Mesothelial cell of epicardium (in vitro differentiated cells): ENCODE measurements at regions not wholly inside any gene's neighbourhood (a gene's known extent, or its start where the extent isn't known, plus 50 kb on each side); places are given as distances from the start of the nearest gene placed in this dataset.

Experiments used
- DNase-seq, 2 experiments: peaks; one replicate each; pipeline ENCODE4 v3.0.0; 2021; ENCODE audit warnings: low spot score in 2 of 2; ENCODE audit not compliant: unreplicated experiment in 2 of 2
- H3K27ac Mint-ChIP-seq: 2 replicates; pipeline ENCODE4 v1.8.0; 2021; ENCODE audit warnings: mixed read lengths
- H3K27me3 Mint-ChIP-seq: 2 replicates; pipeline ENCODE4 v1.8.0; 2021; ENCODE audit warnings: low read depth, mixed read lengths
- H3K36me3 Mint-ChIP-seq: 2 replicates; pipeline ENCODE4 v1.8.0; 2021; ENCODE audit warnings: mixed read lengths
- H3K4me1 Mint-ChIP-seq: 2 replicates; pipeline ENCODE4 v1.8.0; 2021; ENCODE audit warnings: mixed read lengths
- H3K4me3 Mint-ChIP-seq: 2 replicates; pipeline ENCODE4 v1.8.0; 2021; ENCODE audit warnings: mild to moderate bottlenecking, moderate library complexity, mixed read lengths
- H3K9me3 Mint-ChIP-seq: 2 replicates; pipeline ENCODE4 v1.8.0; 2021; ENCODE audit warnings: mixed read lengths
- CTCF ChIP-seq: fragments of 200-600 bp; sonication (generic); IDR thresholded peaks from one replicate; pipeline ENCODE4 v1.5.0; 2021; ENCODE audit warnings: antibody characterized with exemption; ENCODE audit not compliant: unreplicated experiment

DNA sequence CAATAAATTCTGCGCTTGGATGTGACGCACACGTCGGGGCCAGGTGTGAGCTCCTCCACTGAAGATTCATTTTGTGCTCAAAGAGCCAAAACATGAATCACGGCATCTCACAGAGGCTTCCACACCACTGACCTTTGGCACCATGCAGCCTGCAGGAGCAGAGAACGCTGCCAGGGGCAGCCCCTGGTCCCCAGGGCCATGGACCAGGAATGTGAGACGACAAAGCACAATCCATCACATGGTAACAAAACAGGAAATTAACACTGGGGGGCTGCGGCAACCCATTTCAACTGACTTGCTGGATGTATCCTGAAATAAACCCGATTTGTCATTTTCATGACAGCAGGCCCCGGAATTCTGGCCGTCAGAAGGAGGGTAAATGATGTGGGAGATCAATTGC, 167.5 kb upstream of the IGF1R start:
- Mint-ChIP-seq H3K27me3 (no peaks in the 10 kb centered on the region), H3K9me3 (peaks cover 42% of the 10 kb centered on the region), H3K4me1 (no peaks in the 10 kb centered on the region), H3K4me3 (no peak overlapping the region), H3K27ac (no peak overlapping the region), H3K36me3 (peaks cover 7% of the 10 kb centered on the region)
- no peak for TF ChIP-seq CTCF
- DNase-seq, result no peak

DNA sequence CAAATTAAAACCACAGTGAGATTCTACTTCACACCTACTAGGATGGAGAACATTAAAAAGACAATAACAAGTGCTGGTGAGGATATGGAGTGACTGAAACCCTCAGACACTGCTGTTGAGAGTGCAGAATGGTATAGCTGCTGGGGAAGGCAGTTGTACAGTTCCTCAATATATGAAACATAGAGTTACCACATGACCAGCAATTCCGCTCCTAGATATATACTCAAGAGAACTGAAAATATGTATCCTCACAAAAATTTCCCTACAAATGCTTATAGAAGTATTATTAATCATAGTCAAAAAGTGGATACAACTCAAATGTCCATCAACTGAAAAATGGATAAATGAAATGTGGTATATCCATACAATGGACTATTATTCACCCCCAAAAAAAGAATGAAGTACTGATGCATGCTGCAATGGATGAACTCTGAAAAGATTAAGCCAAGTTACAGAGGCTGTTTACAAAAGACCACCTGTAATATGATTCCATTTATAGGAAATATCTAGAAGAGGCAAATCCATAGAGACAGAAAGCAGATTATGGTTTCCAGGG, 164.7 kb upstream of the IGF1R start:
- H3K4me3 Mint-ChIP-seq, result no peak overlapping the region
- H3K9me3 Mint-ChIP-seq, result peaks cover 26% of the 10 kb centered on the region
- H3K27ac Mint-ChIP-seq, result no peak overlapping the region
- TF ChIP-seq CTCF, result no peak
- no peak for DNase-seq
- no peaks in the 10 kb centered on the region for H3K36me3 Mint-ChIP-seq
- H3K27me3 Mint-ChIP-seq, result peaks cover 2% of the 10 kb centered on the region
- no peaks in the 10 kb centered on the region for H3K4me1 Mint-ChIP-seq

DNA sequence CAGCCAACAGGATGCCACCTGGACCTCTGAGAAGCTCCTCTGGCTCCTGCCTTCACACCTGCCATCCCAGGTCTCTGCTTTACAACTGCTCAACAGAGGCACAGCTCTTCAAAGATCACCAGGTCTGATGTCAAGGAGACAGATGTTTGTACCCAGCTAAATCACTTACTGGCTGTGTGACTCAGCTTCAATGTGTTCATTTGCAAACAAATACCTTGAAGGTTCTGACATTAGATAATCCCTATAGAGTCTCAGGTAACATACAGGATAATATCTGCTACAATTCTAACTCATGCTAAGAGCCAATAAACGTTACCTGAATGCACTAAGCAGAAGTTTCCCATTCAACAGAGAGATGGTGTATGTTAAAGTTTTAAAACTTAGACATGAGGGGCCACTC, 163.4 kb upstream of the IGF1R start:
- Mint-ChIP-seq H3K4me3 (no peak overlapping the region), H3K27ac (no peak overlapping the region), H3K4me1 (no peaks in the 10 kb centered on the region), H3K27me3 (peaks cover 2% of the 10 kb centered on the region), H3K9me3 (peaks cover 21% of the 10 kb centered on the region), H3K36me3 (no peaks in the 10 kb centered on the region)
- no peak for DNase-seq
- TF ChIP-seq CTCF, result no peak

DNA sequence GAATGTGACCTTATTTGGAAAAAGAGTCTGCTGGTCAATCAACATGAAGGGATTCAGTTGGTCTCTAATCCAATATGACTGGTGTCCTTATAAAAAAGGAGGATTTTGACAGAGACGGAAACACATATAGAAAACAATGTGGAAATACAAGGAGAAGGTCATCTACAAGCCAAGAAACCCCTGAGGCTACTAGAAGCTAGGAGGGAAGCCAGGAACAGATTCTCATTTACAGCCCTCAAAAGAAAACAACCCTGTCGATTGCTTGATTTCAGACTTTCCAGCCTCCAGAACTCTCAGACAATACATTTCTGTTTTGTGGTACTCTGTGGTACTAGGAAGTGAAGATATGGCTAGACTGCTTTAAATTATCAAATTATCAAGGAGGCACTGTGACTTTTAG, 162.9 kb upstream of the IGF1R start:
- H3K4me1 Mint-ChIP-seq, result no peaks in the 10 kb centered on the region
- H3K4me3 Mint-ChIP-seq, result no peak overlapping the region
- no peak for TF ChIP-seq CTCF
- H3K27ac Mint-ChIP-seq, result no peak overlapping the region
- no peak for DNase-seq
- peaks cover 21% of the 10 kb centered on the region for H3K9me3 Mint-ChIP-seq
- no peaks in the 10 kb centered on the region for H3K36me3 Mint-ChIP-seq
- peaks cover 2% of the 10 kb centered on the region for H3K27me3 Mint-ChIP-seq

DNA sequence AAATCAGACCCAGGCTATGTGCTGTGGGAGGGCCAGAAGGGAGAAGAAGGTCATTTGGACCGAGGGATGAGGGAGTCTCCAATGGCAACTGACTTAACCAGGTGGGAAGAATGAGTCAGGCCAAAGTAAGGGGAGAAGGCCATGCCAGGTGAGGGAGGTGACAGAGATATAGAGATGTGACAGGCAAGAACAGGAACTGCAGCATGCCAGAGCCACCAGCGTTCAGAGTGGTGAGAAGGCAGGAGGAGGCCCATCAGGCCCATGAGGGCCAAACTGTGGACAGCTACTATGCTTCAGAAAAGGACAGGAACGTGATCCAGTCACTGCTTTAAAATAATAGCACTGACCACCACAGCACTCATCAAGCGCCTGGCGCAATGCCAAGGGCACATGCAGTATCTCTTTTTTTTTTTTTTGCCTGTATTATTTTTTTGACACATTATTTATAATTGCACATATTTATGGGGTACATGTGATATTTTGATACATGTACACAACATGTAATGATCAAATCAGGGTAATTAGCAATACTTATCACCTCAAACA, 154.3 kb upstream of the IGF1R start:
- no peak overlapping the region for H3K4me3 Mint-ChIP-seq
- no peak for DNase-seq
- H3K27me3 Mint-ChIP-seq, result peaks cover 9% of the 10 kb centered on the region
- TF ChIP-seq CTCF, result no peak
- peaks cover 41% of the 10 kb centered on the region for H3K9me3 Mint-ChIP-seq
- no peaks in the 10 kb centered on the region for H3K4me1 Mint-ChIP-seq
- no peaks in the 10 kb centered on the region for H3K36me3 Mint-ChIP-seq
- no peak overlapping the region for H3K27ac Mint-ChIP-seq

DNA sequence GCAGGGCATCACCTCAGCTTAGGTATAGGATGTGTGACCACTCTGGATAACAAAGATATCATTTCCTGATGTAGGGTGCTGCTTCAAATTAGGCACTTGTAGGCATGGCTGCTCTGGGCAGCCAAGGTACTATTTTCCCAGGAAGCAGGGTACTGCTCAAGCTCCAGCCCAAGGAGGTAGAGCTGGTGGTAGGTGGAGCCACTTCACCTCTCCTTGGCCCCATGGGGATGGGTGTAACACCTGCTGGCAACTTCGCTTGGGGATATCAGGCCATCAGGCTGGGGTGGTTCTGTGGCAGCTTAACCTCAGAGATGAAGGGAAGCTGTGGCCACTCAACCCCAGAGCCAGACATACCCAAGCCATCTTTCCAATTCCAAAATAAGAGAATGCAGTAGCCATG, 147.1 kb upstream of the IGF1R start:
- DNase-seq, result no peak
- H3K4me3 Mint-ChIP-seq, result no peak overlapping the region
- no peaks in the 10 kb centered on the region for H3K36me3 Mint-ChIP-seq
- TF ChIP-seq CTCF, result no peak
- peaks cover 42% of the 10 kb centered on the region for H3K27me3 Mint-ChIP-seq
- H3K27ac Mint-ChIP-seq, result no peak overlapping the region
- peaks cover 9% of the 10 kb centered on the region for H3K4me1 Mint-ChIP-seq
- peaks cover 32% of the 10 kb centered on the region for H3K9me3 Mint-ChIP-seq
